ENCODE measurements at regions not wholly inside any gene's neighbourhood (a gene's known extent, or its start where the extent isn't known, plus 50 kb on each side); places are given as distances from the start of the nearest gene placed in this dataset.

DNA sequence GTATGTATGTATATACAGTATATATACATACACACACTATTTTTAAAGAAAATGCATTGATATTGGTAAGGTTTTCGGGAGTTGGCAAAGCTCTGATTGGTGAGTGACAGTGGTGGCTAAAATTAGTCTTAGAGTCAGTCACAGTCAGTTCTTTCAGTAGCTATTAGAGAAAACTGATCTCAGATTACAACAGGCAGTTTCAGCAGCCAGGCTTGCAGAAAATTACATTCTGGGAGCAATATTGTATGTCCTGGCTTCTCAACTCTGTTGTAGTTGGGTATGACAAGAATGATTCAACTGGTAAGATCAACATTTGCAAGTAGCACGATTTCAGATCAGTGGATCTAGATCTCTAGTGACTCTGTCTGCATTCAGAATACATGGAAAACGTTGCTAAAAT lies 897.9 kb upstream of the AUTS2 start:
- TF ChIP-seq, protein P1, sequence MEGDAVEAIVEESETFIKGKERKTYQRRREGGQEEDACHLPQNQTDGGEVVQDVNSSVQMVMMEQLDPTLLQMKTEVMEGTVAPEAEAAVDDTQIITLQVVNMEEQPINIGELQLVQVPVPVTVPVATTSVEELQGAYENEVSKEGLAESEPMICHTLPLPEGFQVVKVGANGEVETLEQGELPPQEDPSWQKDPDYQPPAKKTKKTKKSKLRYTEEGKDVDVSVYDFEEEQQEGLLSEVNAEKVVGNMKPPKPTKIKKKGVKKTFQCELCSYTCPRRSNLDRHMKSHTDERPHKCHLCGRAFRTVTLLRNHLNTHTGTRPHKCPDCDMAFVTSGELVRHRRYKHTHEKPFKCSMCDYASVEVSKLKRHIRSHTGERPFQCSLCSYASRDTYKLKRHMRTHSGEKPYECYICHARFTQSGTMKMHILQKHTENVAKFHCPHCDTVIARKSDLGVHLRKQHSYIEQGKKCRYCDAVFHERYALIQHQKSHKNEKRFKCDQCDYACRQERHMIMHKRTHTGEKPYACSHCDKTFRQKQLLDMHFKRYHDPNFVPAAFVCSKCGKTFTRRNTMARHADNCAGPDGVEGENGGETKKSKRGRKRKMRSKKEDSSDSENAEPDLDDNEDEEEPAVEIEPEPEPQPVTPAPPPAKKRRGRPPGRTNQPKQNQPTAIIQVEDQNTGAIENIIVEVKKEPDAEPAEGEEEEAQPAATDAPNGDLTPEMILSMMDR (conservative IDR thresholded peaks at IDR 0.05; ENCODE audit: low read depth, low read length) = no peak
- no peak for TF ChIP-seq EZH2 (IDR thresholded peaks at IDR 0.05; ENCODE audit: borderline replicate concordance, low read depth, low read length, poor library complexity, severe bottlenecking)

Data from A673 (cell line).